Transverse colon (tissue), 4 donors: ENCODE measurements at regions not wholly inside any gene's neighbourhood (a gene's known extent, or its start where the extent isn't known, plus 50 kb on each side); places are given as distances from the start of the nearest gene placed in this dataset.
"Not testable (repeated sequence)": the region's sequence is repeated elsewhere in the genome, so short reads cannot be mapped to it uniquely, and the experiment has no call there.

ENCODE experiments used
- DNase-seq: peaks from one replicate; pipeline ENCODE4 v3.0.0-alpha.2; 2019
- H3K27ac ChIP-seq, 4 donors: fragments of 200-600 bp; sonication (generic); 2 replicates each; pipeline ENCODE4 v1.5.1; 2016 to 2018; ENCODE audit warnings: inconsistent platforms in 4 of 4
- H3K27me3 ChIP-seq: fragments of 200-600 bp; sonication (generic); 2 replicates; pipeline ENCODE4 v1.5.1; 2017; ENCODE audit warnings: inconsistent platforms
- H3K36me3 ChIP-seq, 4 donors: fragments of 200-600 bp; sonication (generic); 2 replicates each; pipeline ENCODE4 v1.5.1; 2017 to 2019; ENCODE audit warnings: inconsistent platforms in 4 of 4
- H3K4me1 ChIP-seq, 4 donors: fragments of 200-600 bp; sonication (generic); 2 replicates each; pipeline ENCODE4 v1.5.1; 2017 to 2020; ENCODE audit warnings: inconsistent platforms in 4 of 4
- H3K4me3 ChIP-seq, 4 donors: fragments of 200-600 bp; sonication (generic); 1 replicate in 1 of 4; 2 replicates in 3 of 4; pipeline versions ENCODE4 v1.5.1 to v1.6.1; 2017 to 2019; ENCODE audit warnings: inconsistent platforms in 4 of 4
- H3K9me3 ChIP-seq, 2 donors: fragments of 200-600 bp; sonication (generic); 2 replicates each; pipeline ENCODE4 v1.5.1; 2017 to 2019; ENCODE audit warnings: inconsistent platforms in 2 of 2
- EP300 ChIP-seq: sonication (generic); formaldehyde crosslinking; IDR thresholded peaks from one replicate; pipeline ENCODE4 v1.6.1; 2017; ENCODE audit warnings: antibody characterized with exemption, low read depth
- POLR2A ChIP-seq: fragments of 450-650 bp; IDR thresholded peaks from one replicate; pipeline ENCODE4 v1.6.1; 2016; ENCODE audit warnings: antibody characterized with exemption, mild to moderate bottlenecking, moderate library complexity
- POLR2AphosphoS5 ChIP-seq, 3 donors: sonication (generic); formaldehyde crosslinking; IDR thresholded peaks; one replicate each; pipeline ENCODE4 v1.6.1; 2016; ENCODE audit warnings: antibody characterized with exemption in 3 of 3
- WGBS, 2 donors: methylation state at CpG; one replicate each; pipeline ENCODE4 v1.1.5; 2018; ENCODE audit warnings: low coverage in 1 of 2; 5-methylcytosine and 5-hydroxymethylcytosine counted together
- in situ Hi-C, 4 donors: fragments of 200-750 bp; cut with MboI; loops; one replicate each; pipeline versions ENCODE4 v1.15.0 to v1.15.1; 2017; ENCODE audit warnings: low sequenced_read_pairs in 3 of 4, low pct_ligation_motif_present in 1 of 4, low pct_unique_long_range_greater_than_20kb in 1 of 4
- intact Hi-C: fragments of 100-400 bp; cut with DNase I; formaldehyde crosslinking; loops from one replicate; pipeline ENCODE4 v1.15.1; 2023; ENCODE audit warnings: low total_unique reads
- TF ChIP-seq, protein P1 (sequence below), 5 experiments: fragments of 200-600 bp in 3 of 5; fragments of 450-650 bp in 2 of 5; sonication (generic) in 3 of 5; IDR thresholded peaks; 1 replicate in 2 of 5; 2 replicates in 3 of 5; pipeline ENCODE4 v1.5.1; 2016 to 2017; ENCODE audit warnings: antibody characterized with exemption in 5 of 5, inconsistent platforms in 3 of 5, mild to moderate bottlenecking in 2 of 5, moderate library complexity in 1 of 5

DNA sequence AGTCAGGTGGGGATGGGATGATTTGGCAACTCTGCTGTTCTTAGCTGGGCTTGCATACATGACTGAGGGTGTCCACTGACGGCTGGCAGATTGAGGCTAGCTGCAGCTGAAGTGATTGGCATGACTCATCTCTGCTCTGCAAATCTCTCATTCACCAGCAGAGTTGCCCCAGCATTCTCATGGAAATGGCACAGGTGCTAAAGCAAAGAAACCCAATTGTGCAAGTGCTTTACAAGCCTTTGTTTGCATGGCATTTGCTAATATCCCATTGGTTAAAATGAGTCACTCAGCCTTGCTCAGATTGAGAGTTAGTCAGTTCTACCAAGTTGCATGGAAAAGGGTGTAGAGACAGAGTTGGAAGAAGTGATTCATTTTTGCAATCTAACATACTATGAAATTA lies 389.7 kb upstream of the FAR2 start:
- no peaks in the 10 kb centered on the region for H3K36me3 ChIP-seq
- WGBS, 2 donors = 63% methylated on average over 1 of the region's 1 CpG; no CpG with 5 or more reads in 1 of the 2 donors
- intact Hi-C loops = no loop called here
- in situ Hi-C loops = no loop called here
- no peaks in the 10 kb centered on the region for H3K4me1 ChIP-seq
- H3K27me3 ChIP-seq = no peaks in the 10 kb centered on the region
- DNase-seq = no peak
- H3K27ac ChIP-seq = no peak overlapping the region
- H3K9me3 ChIP-seq = no peaks in the 10 kb centered on the region
- no peak overlapping the region for H3K4me3 ChIP-seq
- TF ChIP-seq, protein P1, sequence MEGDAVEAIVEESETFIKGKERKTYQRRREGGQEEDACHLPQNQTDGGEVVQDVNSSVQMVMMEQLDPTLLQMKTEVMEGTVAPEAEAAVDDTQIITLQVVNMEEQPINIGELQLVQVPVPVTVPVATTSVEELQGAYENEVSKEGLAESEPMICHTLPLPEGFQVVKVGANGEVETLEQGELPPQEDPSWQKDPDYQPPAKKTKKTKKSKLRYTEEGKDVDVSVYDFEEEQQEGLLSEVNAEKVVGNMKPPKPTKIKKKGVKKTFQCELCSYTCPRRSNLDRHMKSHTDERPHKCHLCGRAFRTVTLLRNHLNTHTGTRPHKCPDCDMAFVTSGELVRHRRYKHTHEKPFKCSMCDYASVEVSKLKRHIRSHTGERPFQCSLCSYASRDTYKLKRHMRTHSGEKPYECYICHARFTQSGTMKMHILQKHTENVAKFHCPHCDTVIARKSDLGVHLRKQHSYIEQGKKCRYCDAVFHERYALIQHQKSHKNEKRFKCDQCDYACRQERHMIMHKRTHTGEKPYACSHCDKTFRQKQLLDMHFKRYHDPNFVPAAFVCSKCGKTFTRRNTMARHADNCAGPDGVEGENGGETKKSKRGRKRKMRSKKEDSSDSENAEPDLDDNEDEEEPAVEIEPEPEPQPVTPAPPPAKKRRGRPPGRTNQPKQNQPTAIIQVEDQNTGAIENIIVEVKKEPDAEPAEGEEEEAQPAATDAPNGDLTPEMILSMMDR (IDR thresholded peaks at IDR 0.05) = no peak
- TF ChIP-seq POLR2AphosphoS5 (IDR thresholded peaks at IDR 0.05) (no peak), EP300 (no peak), POLR2A (no peak)

- intact Hi-C loops = not testable (repeated sequence)
Observed at GRCh38 chr12:28760040-28760903, 388.8 kb upstream of the FAR2 start.

DNA sequence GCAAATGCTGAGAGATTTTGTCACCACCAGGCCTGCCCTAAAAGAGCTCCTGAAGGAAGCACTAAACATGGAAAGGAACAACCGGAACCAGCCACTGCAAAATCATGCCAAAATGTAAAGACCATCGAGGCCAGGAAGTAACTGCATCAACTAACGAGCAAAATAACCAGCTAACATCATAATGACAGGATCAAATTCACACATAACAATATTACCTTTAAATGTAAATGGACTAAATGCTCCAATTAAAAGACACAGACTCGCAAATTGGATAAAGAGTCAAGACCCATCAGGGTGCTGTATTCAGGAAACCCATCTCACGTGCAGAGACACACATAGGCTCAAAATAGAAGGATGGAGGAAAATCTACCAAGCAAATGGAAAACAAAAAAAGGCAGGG lies 387.2 kb upstream of the FAR2 start:
- DNase-seq, H3K27ac ChIP-seq, H3K27me3 ChIP-seq, H3K4me1 ChIP-seq, H3K36me3 ChIP-seq, intact Hi-C loops, H3K4me3 ChIP-seq, H3K9me3 ChIP-seq, in situ Hi-C loops: not testable (repeated sequence)
- 86 to 90% methylated on average over 5 of the region's 5 CpGs for WGBS, 2 donors

More at GRCh38 chr12:28760040-28760903, 388.8 kb upstream of the FAR2 start:
- H3K4me3 ChIP-seq, H3K27ac ChIP-seq, DNase-seq, H3K4me1 ChIP-seq, H3K9me3 ChIP-seq, in situ Hi-C loops, H3K36me3 ChIP-seq, H3K27me3 ChIP-seq: not testable (repeated sequence)
- 91 to 96% methylated on average over 4 to 33 of the region's 33 CpGs for WGBS, 2 donors

DNA sequence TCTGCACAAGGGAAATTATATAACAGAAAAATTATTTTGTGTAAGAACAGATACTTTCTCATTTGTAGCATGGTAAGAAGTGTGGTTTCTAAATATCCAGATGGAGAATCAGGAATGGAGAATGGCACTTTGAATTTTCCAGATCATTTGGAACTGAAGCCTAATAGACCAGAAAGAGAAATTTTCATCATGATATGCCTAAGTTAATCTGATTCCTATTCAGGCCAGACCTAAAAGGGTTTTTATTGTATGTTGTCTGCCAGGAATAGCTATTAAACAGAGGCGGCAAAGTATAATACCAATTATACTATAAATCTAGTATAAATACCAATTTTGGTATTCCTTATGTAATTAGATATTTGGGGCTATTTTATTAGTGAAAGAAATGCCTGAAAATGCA lies 382.7 kb upstream of the FAR2 start:
- 85 to 94% methylated on average over 1 of the region's 1 CpG for WGBS, 2 donors
- Histone ChIP-seq H3K9me3 (no peaks in the 10 kb centered on the region), H3K4me1 (peaks cover 0 to 2% (median under 1%) of the 10 kb centered on the region in 4 donors), H3K27ac (no peak overlapping the region), H3K4me3 (no peak overlapping the region), H3K27me3 (no peaks in the 10 kb centered on the region), H3K36me3 (no peaks in the 10 kb centered on the region)
- no peak for DNase-seq
- in situ Hi-C loops = no loop called here
- no peak for TF ChIP-seq POLR2AphosphoS5 (IDR thresholded peaks at IDR 0.05)
- no peak for TF ChIP-seq EP300
- TF ChIP-seq, protein P1 (IDR thresholded peaks at IDR 0.05) = no peak
- TF ChIP-seq POLR2A = no peak
- intact Hi-C loops = no loop called here

DNA sequence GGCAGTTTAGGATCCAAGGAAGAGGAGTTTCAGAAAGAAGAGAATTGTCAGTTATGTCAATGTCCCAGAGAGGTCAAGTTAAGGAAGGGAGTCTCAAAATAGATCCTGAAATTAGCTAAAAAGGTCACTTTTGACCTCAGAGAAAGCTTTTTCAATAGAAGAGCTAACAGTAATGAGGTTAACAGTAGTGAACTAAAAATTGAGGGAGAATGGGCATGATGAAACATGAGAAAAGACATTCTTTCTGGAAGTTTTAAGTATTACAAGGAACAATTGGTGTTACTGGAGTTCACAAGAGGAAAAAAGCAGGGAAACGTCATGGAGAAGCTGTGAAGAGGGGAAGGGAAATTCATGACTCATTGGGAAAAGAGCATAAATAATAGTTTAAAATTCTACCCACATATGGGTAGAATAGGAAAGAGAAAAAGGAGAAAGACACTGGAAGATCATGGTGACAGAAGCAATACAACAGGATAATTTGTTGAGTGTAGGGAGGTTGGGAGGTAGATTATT lies 381.2 kb upstream of the FAR2 start:
- intact Hi-C loops (no loop called here), in situ Hi-C loops (no loop called here)
- WGBS, 2 donors = 38 to 41% methylated on average over 1 of the region's 1 CpG
- Histone ChIP-seq H3K27me3 (no peaks in the 10 kb centered on the region), H3K36me3 (no peaks in the 10 kb centered on the region), H3K9me3 (no peaks in the 10 kb centered on the region), H3K4me1 (peaks cover 0 to 12% (median 5%) of the 10 kb centered on the region in 4 donors), H3K4me3 (no peak overlapping the region), H3K27ac (no peak overlapping the region)
- no peak for TF ChIP-seq POLR2A
- no peak for TF ChIP-seq EP300
- TF ChIP-seq, protein P1 (IDR thresholded peaks at IDR 0.05) = no peak
- no peak for TF ChIP-seq POLR2AphosphoS5 (IDR thresholded peaks at IDR 0.05)
- no peak for DNase-seq
